C4-2B (cell line): ENCODE measurements at regions not wholly inside any gene's neighbourhood (a gene's known extent, or its start where the extent isn't known, plus 50 kb on each side); places are given as distances from the start of the nearest gene placed in this dataset.

Experiments used
- CTCF ChIP-seq: fragments of 450-650 bp; conservative IDR thresholded peaks from 2 replicates; pipeline ENCODE4 v1.5.1; 2017; ENCODE audit warnings: mild to moderate bottlenecking
- ZFX ChIP-seq: fragments of 450-650 bp; IDR thresholded peaks from 2 replicates; pipeline ENCODE4 v1.6.1; 2017

DNA sequence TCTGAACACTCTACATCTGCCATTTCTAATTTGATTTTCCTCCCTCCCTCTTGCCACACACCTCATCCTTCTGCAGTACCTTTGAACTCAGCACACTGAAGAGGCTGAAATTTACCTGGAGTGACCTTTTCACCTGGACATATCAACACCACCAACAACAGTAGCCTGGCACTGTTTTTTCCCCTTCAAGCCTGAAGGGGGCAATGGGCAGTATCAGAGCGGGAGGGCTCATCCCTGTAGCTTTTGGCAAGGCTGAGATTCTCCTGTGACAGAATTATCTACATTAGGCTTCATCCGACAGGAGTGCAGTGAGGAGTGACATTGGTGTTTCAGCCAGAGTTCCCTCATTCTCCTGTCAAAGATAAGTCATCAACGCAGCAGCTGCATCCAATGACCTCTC lies 312.8 kb upstream of the SPTLC3 start:
- no peak; the same call in 1 of the 2 replicates for TF ChIP-seq CTCF
- TF ChIP-seq ZFX, result no peak
